Thyroid gland (tissue), 4 donors: ENCODE measurements at regions not wholly inside any gene's neighbourhood (a gene's known extent, or its start where the extent isn't known, plus 50 kb on each side); places are given as distances from the start of the nearest gene placed in this dataset.

Experiments used
- POLR2A ChIP-seq, 2 donors: fragments of 450-650 bp; IDR thresholded peaks; one replicate each; pipeline ENCODE4 v1.6.1; 2017; ENCODE audit warnings: antibody characterized with exemption in 2 of 2, mild to moderate bottlenecking in 2 of 2, moderate library complexity in 1 of 2
- TF ChIP-seq, protein P1 (sequence below), 6 experiments: fragments of 200-600 bp in 3 of 6; fragments of 450-650 bp in 3 of 6; sonication (generic) in 3 of 6; IDR thresholded peaks; one replicate each; pipeline ENCODE4 v1.5.1; 2016 to 2019; ENCODE audit warnings: antibody characterized with exemption in 6 of 6, mild to moderate bottlenecking in 2 of 6, inconsistent platforms in 1 of 6, moderate library complexity in 1 of 6

DNA sequence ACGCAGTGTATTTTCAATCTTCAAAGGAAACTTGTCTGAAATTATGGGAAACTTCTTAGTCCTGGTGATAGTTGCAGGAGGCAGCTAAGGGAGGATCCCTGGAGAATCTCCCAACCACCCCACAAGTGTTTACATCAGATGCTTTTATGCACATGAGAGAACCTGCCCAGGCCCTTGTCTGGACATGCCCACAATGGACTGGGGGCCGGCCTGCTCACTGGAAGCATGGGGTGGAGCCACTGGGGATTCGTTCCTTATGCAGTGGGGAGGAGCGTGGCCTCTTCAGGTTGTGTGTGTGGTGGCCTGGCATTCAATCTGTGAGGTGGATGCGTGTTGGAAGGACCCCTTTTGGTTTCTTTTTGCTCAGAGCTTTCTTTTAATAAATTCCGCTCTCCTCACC, 398.7 kb upstream of the PPP1R2C start:
- TF ChIP-seq, protein P1, sequence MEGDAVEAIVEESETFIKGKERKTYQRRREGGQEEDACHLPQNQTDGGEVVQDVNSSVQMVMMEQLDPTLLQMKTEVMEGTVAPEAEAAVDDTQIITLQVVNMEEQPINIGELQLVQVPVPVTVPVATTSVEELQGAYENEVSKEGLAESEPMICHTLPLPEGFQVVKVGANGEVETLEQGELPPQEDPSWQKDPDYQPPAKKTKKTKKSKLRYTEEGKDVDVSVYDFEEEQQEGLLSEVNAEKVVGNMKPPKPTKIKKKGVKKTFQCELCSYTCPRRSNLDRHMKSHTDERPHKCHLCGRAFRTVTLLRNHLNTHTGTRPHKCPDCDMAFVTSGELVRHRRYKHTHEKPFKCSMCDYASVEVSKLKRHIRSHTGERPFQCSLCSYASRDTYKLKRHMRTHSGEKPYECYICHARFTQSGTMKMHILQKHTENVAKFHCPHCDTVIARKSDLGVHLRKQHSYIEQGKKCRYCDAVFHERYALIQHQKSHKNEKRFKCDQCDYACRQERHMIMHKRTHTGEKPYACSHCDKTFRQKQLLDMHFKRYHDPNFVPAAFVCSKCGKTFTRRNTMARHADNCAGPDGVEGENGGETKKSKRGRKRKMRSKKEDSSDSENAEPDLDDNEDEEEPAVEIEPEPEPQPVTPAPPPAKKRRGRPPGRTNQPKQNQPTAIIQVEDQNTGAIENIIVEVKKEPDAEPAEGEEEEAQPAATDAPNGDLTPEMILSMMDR (IDR thresholded peaks at IDR 0.05) = no peak
- no peak for TF ChIP-seq POLR2A (IDR thresholded peaks at IDR 0.05)
